ENCODE measurements at regions not wholly inside any gene's neighbourhood (a gene's known extent, or its start where the extent isn't known, plus 50 kb on each side); places are given as distances from the start of the nearest gene placed in this dataset.

DNA sequence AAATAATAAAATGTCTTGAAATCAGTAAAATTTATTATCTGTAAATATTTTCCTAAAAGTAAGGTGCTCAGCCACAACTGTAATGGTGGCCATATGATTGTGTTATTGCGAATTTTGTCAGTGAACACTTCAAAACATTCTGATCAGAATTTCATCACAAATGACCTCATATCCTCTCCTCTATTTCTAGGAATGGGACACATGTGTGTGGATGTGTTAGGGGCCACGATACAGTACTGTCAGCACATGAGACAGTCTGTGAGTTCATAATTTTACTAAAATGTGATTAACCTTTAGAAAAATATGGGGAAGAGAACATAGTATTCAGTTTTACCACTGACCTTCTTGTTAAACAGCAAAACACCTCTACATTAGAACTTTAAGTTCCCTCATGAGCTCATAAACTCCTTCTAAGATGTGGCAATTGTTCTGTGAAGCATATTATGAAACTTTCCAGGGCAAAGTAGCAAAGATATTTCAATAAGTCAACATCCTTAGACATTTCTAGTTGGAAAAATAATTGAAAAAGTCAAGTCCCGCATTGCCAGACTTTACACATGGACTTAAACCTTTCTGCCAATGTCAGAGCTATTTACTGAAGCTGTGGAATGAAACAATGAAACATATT is 158.2 kb upstream of the ABI3BP start:
- in situ Hi-C loops (cut with MboI; ENCODE audit: low sequenced_read_pairs, unreplicated experiment) = no loop called here
- DNase-seq (ENCODE audit: low spot score) = no peak
- TF ChIP-seq, protein P1, sequence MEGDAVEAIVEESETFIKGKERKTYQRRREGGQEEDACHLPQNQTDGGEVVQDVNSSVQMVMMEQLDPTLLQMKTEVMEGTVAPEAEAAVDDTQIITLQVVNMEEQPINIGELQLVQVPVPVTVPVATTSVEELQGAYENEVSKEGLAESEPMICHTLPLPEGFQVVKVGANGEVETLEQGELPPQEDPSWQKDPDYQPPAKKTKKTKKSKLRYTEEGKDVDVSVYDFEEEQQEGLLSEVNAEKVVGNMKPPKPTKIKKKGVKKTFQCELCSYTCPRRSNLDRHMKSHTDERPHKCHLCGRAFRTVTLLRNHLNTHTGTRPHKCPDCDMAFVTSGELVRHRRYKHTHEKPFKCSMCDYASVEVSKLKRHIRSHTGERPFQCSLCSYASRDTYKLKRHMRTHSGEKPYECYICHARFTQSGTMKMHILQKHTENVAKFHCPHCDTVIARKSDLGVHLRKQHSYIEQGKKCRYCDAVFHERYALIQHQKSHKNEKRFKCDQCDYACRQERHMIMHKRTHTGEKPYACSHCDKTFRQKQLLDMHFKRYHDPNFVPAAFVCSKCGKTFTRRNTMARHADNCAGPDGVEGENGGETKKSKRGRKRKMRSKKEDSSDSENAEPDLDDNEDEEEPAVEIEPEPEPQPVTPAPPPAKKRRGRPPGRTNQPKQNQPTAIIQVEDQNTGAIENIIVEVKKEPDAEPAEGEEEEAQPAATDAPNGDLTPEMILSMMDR (IDR thresholded peaks at IDR 0.05; ENCODE audit: borderline replicate concordance, control extremely low read depth, extremely low read depth, insufficient read depth, missing control alignments) = no peak

DNA sequence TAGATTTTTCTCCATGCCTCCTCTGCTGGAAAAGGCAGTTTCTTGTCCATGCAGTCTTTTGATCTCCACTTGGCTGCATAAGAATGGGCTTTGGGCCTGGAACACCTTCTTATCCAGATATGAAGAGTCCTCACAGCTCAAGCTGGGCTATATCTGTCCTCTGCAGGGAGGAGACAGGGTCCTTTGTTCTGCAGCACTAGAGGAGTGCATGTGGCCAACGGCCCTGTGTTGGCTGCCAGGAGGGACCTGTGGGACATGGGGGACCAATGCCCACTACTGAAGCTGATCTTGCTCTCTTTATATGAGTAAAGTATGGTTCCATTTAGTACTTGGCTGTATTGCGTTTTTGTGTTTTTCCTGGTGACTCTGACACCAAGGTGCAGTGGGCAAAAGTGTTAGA is 157.3 kb upstream of the ABI3BP start:
- TF ChIP-seq, protein P1 (IDR thresholded peaks at IDR 0.05; ENCODE audit: borderline replicate concordance, control extremely low read depth, extremely low read depth, insufficient read depth, missing control alignments) = no peak
- in situ Hi-C loops (cut with MboI; ENCODE audit: low sequenced_read_pairs, unreplicated experiment) = no loop called here
- no peak for DNase-seq (ENCODE audit: low spot score)

DNA sequence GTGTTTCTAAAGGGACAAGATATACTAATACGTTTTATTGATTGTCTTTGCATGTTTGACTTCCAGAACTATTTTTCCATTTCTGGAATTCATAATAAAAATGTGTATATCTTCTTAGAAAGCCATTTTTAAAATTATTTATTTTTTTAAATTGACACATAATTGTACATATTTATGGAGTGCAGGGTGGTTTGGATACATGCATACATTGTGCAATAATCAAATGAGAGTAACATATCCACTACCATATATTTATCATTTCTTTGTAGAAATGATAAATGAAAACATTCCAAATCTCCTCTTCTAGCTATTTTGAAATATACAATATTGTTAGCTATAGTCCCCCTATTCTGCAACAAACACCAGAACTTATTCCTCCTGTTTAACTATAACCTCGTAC is 156.5 kb upstream of the ABI3BP start:
- TF ChIP-seq, protein P1 (IDR thresholded peaks at IDR 0.05; ENCODE audit: borderline replicate concordance, control extremely low read depth, extremely low read depth, insufficient read depth, missing control alignments) = no peak
- DNase-seq (ENCODE audit: low spot score) = no peak
- in situ Hi-C loops (cut with MboI; ENCODE audit: low sequenced_read_pairs, unreplicated experiment) = no loop called here

DNA sequence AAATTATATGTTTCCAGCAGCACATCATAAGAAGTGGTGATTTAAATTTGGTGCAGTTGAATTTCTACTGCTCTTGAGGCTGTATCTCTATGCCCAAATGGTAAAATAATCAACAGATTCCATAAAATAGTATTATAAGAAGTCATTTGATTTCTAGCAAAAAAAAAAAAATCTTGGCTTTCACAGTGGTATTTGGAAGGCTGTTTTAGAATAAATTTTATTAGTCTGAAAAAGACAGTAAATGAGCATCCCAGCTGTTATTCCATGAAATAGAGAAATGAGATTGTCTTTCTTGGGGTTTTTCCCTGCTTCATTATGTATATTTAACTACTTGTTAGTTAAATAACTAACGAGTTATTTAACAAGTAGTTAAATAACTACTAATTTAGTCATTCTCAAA is 156.0 kb upstream of the ABI3BP start:
- no peak for DNase-seq (ENCODE audit: low spot score)
- in situ Hi-C loops (cut with MboI; ENCODE audit: low sequenced_read_pairs, unreplicated experiment) = no loop called here
- TF ChIP-seq, protein P1 (IDR thresholded peaks at IDR 0.05; ENCODE audit: borderline replicate concordance, control extremely low read depth, extremely low read depth, insufficient read depth, missing control alignments) = no peak

DNA sequence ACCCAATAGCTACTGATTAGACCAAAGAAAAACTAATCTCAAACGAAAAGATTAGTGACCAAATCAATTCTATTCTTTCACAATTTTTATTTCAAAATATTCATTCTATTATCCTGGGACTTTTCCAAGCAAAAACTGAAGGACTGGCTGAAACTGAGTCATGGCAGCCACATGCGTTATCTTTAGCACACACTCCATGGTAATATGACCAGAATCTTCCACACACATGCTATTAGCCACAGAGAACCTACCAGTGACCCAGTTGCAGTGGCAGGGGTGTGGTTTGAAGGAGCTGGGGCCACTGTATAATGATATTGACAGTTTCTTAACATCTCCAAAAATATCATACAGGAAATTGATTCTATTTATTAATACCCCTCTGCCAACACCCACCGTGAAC is 154.8 kb upstream of the ABI3BP start:
- in situ Hi-C loops (cut with MboI; ENCODE audit: low sequenced_read_pairs, unreplicated experiment) = no loop called here

DNA sequence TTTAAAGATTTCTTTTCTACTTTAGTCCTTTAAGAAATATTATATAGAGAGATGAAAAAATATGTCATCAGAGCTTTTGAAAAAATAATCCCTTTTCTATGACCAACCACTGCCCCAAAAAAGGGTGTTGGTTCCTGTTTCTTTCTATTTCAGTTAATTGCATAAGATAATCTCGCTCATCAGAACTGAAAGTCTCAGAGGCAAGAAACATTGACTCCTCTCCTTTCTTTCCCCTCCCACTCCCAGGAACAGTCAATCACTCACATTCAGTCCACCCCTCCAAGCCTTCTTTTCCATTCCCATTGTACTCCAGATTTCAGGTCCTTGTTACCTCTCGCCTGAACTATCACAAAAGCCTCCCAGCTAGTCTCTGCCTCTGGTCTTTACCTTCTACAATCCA is 153.7 kb upstream of the ABI3BP start:
- in situ Hi-C loops (cut with MboI; ENCODE audit: low sequenced_read_pairs, unreplicated experiment) = no loop called here
- DNase-seq (ENCODE audit: low spot score) = no peak
- TF ChIP-seq, protein P1 (IDR thresholded peaks at IDR 0.05; ENCODE audit: borderline replicate concordance, control extremely low read depth, extremely low read depth, insufficient read depth, missing control alignments) = no peak

More for the DNA sequence above, 154.8 kb upstream of the ABI3BP start:
- DNase-seq (ENCODE audit: low spot score) = no peak
- TF ChIP-seq, protein P1 (IDR thresholded peaks at IDR 0.05; ENCODE audit: borderline replicate concordance, control extremely low read depth, extremely low read depth, insufficient read depth, missing control alignments) = no peak
